Activated CD4-positive, CD25-positive, alpha-beta regulatory T cell treated with anti-CD3 and anti-CD28 coated beads, Interleukin-2, amount 50 U/mL, for 24 hours (primary cell): ENCODE measurements at regions not wholly inside any gene's neighbourhood (a gene's known extent, or its start where the extent isn't known, plus 50 kb on each side); places are given as distances from the start of the nearest gene placed in this dataset.

ENCODE experiments used
- ATAC-seq, 2 donors: fragments of 150-1000 bp; cut with Tn5 transposase; one replicate each; pipeline ENCODE4 v1.10.0; 2021; ENCODE audit warnings: mild to moderate bottlenecking in 1 of 2, moderate library complexity in 1 of 2

- no peak for ATAC-seq
Observed at GRCh38 chr3:159855599-159856346, 132.9 kb upstream of the IL12A start.

GRCh38 chr3:159856590-159857104, 132.0 kb upstream of the IL12A start:
- no peak for ATAC-seq

- ATAC-seq = no peak
Observed at GRCh38 chr3:159857840-159858239, 130.8 kb upstream of the IL12A start.

- ATAC-seq = no peak
Observed at GRCh38 chr3:159858650-159859049, 130.0 kb upstream of the IL12A start.

- no peak for ATAC-seq
Observed at GRCh38 chr3:159859424-159859823, 129.2 kb upstream of the IL12A start.

GRCh38 chr3:159859836-159860235, 128.8 kb upstream of the IL12A start:
- no peak for ATAC-seq

- no peak for ATAC-seq
Observed at GRCh38 chr3:159860269-159861116, 128.1 kb upstream of the IL12A start.

GRCh38 chr3:159861369-159861987, 127.2 kb upstream of the IL12A start:
- no peak for ATAC-seq

GRCh38 chr3:159865041-159865579, 123.5 kb upstream of the IL12A start:
- no peak for ATAC-seq

- no peak for ATAC-seq
Observed at GRCh38 chr3:159866201-159866746, 122.4 kb upstream of the IL12A start.

GRCh38 chr3:159867372-159867771, 121.3 kb upstream of the IL12A start:
- ATAC-seq = no peak

- ATAC-seq = no peak
Observed at GRCh38 chr3:159870723-159871122, 117.9 kb upstream of the IL12A start.

- no peak for ATAC-seq
Observed at GRCh38 chr3:159872374-159873109, 116.1 kb upstream of the IL12A start.

GRCh38 chr3:159875116-159875515, 113.5 kb upstream of the IL12A start:
- ATAC-seq = no peak

- ATAC-seq = no peak
Observed at GRCh38 chr3:159877924-159878323, 110.7 kb upstream of the IL12A start.

- ATAC-seq = no peak
Observed at GRCh38 chr3:159879146-159879545, 109.5 kb upstream of the IL12A start.

GRCh38 chr3:159879598-159879997, 109.0 kb upstream of the IL12A start:
- no peak for ATAC-seq

GRCh38 chr3:159881208-159881607, 107.4 kb upstream of the IL12A start:
- ATAC-seq = no peak

- ATAC-seq = no peak
Observed at GRCh38 chr3:159881828-159882309, 106.8 kb upstream of the IL12A start.

GRCh38 chr3:159882367-159882766, 106.3 kb upstream of the IL12A start:
- no peak for ATAC-seq
